ENCODE measurements at regions not wholly inside any gene's neighbourhood (a gene's known extent, or its start where the extent isn't known, plus 50 kb on each side); places are given as distances from the start of the nearest gene placed in this dataset.
A peak's percentile ranks its signal among the peaks of the same experiment; 100 is the strongest.

GRCh38 chr3:57009802-57010201, 50.7 kb upstream of the SPATA12 start:
- no peak for DNase-seq (ENCODE audit: low spot score)
- intact Hi-C loops (cut with DNase I): loop anchor here (10.0 kb wide), 2 partner anchors 65 to 215 kb away; partner anchors contain the start of gene APPL1 (in 1 of the 2)

GRCh38 chr3:57009367-57009766, 51.1 kb upstream of the SPATA12 start:
- intact Hi-C loops (cut with DNase I): loop anchor here (10.0 kb wide), 2 partner anchors 65 to 215 kb away; partner anchors contain the start of gene APPL1 (in 1 of the 2)
- DNase-seq (ENCODE audit: low spot score): peak; percentile 69

- intact Hi-C loops (cut with DNase I): loop anchor here (10.0 kb wide), 2 partner anchors 67 to 217 kb away; partner anchors contain the start of gene APPL1 (in 1 of the 2)
Measured at GRCh38 chr3:57007521-57008460, 52.7 kb upstream of the SPATA12 start.

GRCh38 chr3:57006949-57007419, 53.5 kb upstream of the SPATA12 start:
- intact Hi-C loops (cut with DNase I): loop anchor here (10.0 kb wide), 2 partner anchors 68 to 218 kb away; partner anchors contain the start of gene APPL1 (in 1 of the 2)
- no peak for DNase-seq (ENCODE audit: low spot score)

More at GRCh38 chr3:57007521-57008460, 52.7 kb upstream of the SPATA12 start:
- peak; percentile 94 for DNase-seq (ENCODE audit: low spot score)

GRCh38 chr3:57006179-57006657, 54.2 kb upstream of the SPATA12 start:
- intact Hi-C loops (cut with DNase I): loop anchor here (10.0 kb wide), 2 partner anchors 69 to 219 kb away; partner anchors contain the start of gene APPL1 (in 1 of the 2)
- peak; percentile 38 for DNase-seq (ENCODE audit: low spot score)

GRCh38 chr3:57004229-57004628, 56.2 kb upstream of the SPATA12 start:
- intact Hi-C loops (cut with DNase I): loop anchor here (10.0 kb wide), 2 partner anchors 71 to 221 kb away; partner anchors contain the start of gene APPL1 (in 1 of the 2)
- no peak for DNase-seq (ENCODE audit: low spot score)

GRCh38 chr3:57003676-57004075, 56.8 kb upstream of the SPATA12 start:
- no peak for DNase-seq (ENCODE audit: low spot score)
- intact Hi-C loops (cut with DNase I): loop anchor here (10.0 kb wide), 2 partner anchors 71 to 221 kb away; partner anchors contain the start of gene APPL1 (in 1 of the 2)

- DNase-seq (ENCODE audit: low spot score): no peak
- intact Hi-C loops (cut with DNase I): loop anchor here (10.0 kb wide), 2 partner anchors 73 to 223 kb away; partner anchors contain the start of gene APPL1 (in 1 of the 2)
Measured at GRCh38 chr3:57001356-57001755, 59.1 kb upstream of the SPATA12 start.

GRCh38 chr3:57000012-57000411, 60.5 kb upstream of the SPATA12 start:
- DNase-seq (ENCODE audit: low spot score): no peak
- intact Hi-C loops (cut with DNase I): loop anchor here (10.0 kb wide), 2 partner anchors 75 to 225 kb away; partner anchors contain the start of gene APPL1 (in 1 of the 2)

- intact Hi-C loops (cut with DNase I): no loop called here
Measured at GRCh38 chr3:56999547-56999946, 60.9 kb upstream of the SPATA12 start.

GRCh38 chr3:56998076-56998529, 62.4 kb upstream of the SPATA12 start:
- intact Hi-C loops (cut with DNase I): no loop called here
- no peak for DNase-seq (ENCODE audit: low spot score)

More at GRCh38 chr3:56999547-56999946, 60.9 kb upstream of the SPATA12 start:
- no peak for DNase-seq (ENCODE audit: low spot score)

GRCh38 chr3:56997675-56998074, 62.8 kb upstream of the SPATA12 start:
- no peak for DNase-seq (ENCODE audit: low spot score)
- intact Hi-C loops (cut with DNase I): no loop called here

- intact Hi-C loops (cut with DNase I): no loop called here
- DNase-seq (ENCODE audit: low spot score): no peak
Measured at GRCh38 chr3:56997041-56997440, 63.4 kb upstream of the SPATA12 start.

- intact Hi-C loops (cut with DNase I): no loop called here
- DNase-seq (ENCODE audit: low spot score): no peak
Measured at GRCh38 chr3:56994391-56994790, 66.1 kb upstream of the SPATA12 start.

- intact Hi-C loops (cut with DNase I): no loop called here
Measured at GRCh38 chr3:56990641-56991015, 69.8 kb upstream of the SPATA12 start.

GRCh38 chr3:56989977-56990640, 70.4 kb upstream of the SPATA12 start:
- no peak for DNase-seq (ENCODE audit: low spot score)
- intact Hi-C loops (cut with DNase I): loop anchor here (2.0 to 10.0 kb wide), 3 partner anchors 135 to 287 kb away; partner anchors contain the start of gene ARHGEF3 (in 2 of the 2)

More at GRCh38 chr3:56990641-56991015, 69.8 kb upstream of the SPATA12 start:
- no peak for DNase-seq (ENCODE audit: low spot score)

- intact Hi-C loops (cut with DNase I): loop anchor here (2.0 to 10.0 kb wide), 3 partner anchors 135 to 287 kb away; partner anchors contain the start of gene ARHGEF3 (in 2 of the 2)
- DNase-seq (ENCODE audit: low spot score): no peak
Measured at GRCh38 chr3:56989169-56989976, 71.1 kb upstream of the SPATA12 start.

Measured in posterior vena cava (tissue), 2 donors.